Trophoblast cell (in vitro differentiated cells and primary cell): ENCODE measurements at regions not wholly inside any gene's neighbourhood (a gene's known extent, or its start where the extent isn't known, plus 50 kb on each side); places are given as distances from the start of the nearest gene placed in this dataset.

Experiments
- DNase-seq, 2 donors: peaks; one replicate each; pipeline ENCODE4 v3.0.0-alpha.2; 2016
- H2AFZ ChIP-seq: 2 replicates; pipeline ENCODE4 v1.6.1; 2013; ENCODE audit warnings: low read length, moderate library complexity, mild to moderate bottlenecking; ENCODE audit not compliant: insufficient read depth, poor library complexity
- H2AK5ac ChIP-seq: 2 replicates; pipeline ENCODE4 v1.6.1; 2013; ENCODE audit warnings: mild to moderate bottlenecking, low read length
- H2BK120ac ChIP-seq: 2 replicates; pipeline ENCODE4 v1.6.1; 2013; ENCODE audit warnings: low read length, mild to moderate bottlenecking, moderate library complexity; ENCODE audit not compliant: insufficient read depth, poor library complexity
- H2BK12ac ChIP-seq: 2 replicates; pipeline ENCODE4 v1.6.1; 2013; ENCODE audit warnings: mild to moderate bottlenecking, low read length, moderate library complexity
- H2BK5ac ChIP-seq: 2 replicates; pipeline ENCODE4 v1.6.1; 2013; ENCODE audit warnings: low read length, low read depth, moderate library complexity, mild to moderate bottlenecking; ENCODE audit not compliant: poor library complexity
- H3K14ac ChIP-seq: 2 replicates; pipeline ENCODE4 v1.6.1; 2013; ENCODE audit warnings: mild to moderate bottlenecking, low read length
- H3K18ac ChIP-seq: 2 replicates; pipeline ENCODE4 v1.6.1; 2013; ENCODE audit warnings: mild to moderate bottlenecking, low read length
- H3K23ac ChIP-seq: 2 replicates; pipeline ENCODE4 v1.6.1; 2013; ENCODE audit warnings: low read length
- H3K27ac ChIP-seq: 2 replicates; pipeline ENCODE4 v1.5.1; 2013; ENCODE audit warnings: low read depth, mild to moderate bottlenecking, inconsistent platforms, low read length, moderate library complexity
- H3K27me3 ChIP-seq: 2 replicates; pipeline ENCODE4 v1.6.1; 2013; ENCODE audit warnings: inconsistent platforms, mild to moderate bottlenecking, low read length, moderate library complexity; ENCODE audit not compliant: insufficient read depth
- H3K36me3 ChIP-seq, 2 experiments: 1 replicate in 1 of 2; 2 replicates in 1 of 2; pipeline ENCODE4 v1.6.1; 2013; ENCODE audit warnings: low read length in 2 of 2, mild to moderate bottlenecking in 2 of 2, moderate library complexity in 1 of 2; ENCODE audit not compliant: insufficient read depth in 2 of 2, control insufficient read depth in 1 of 2
- H3K4ac ChIP-seq: 2 replicates; pipeline ENCODE4 v1.6.1; 2013; ENCODE audit warnings: low read depth, mild to moderate bottlenecking, low read length, moderate library complexity
- H3K4me1 ChIP-seq, 2 experiments: 1 replicate in 1 of 2; 2 replicates in 1 of 2; pipeline ENCODE4 v1.6.1; 2013; ENCODE audit warnings: low read length in 2 of 2, mild to moderate bottlenecking in 2 of 2, moderate library complexity in 1 of 2; ENCODE audit not compliant: insufficient read depth in 2 of 2, control insufficient read depth in 1 of 2
- H3K4me2 ChIP-seq: 2 replicates; pipeline ENCODE4 v1.6.1; 2013; ENCODE audit warnings: inconsistent platforms, mild to moderate bottlenecking, low read length, moderate library complexity
- H3K4me3 ChIP-seq: 2 replicates; pipeline ENCODE4 v1.5.1; 2013; ENCODE audit warnings: mild to moderate bottlenecking, low read depth, low read length, inconsistent platforms
- H3K79me1 ChIP-seq: one replicate; pipeline ENCODE4 v1.6.1; 2013; ENCODE audit warnings: low read length
- H3K79me2 ChIP-seq: 2 replicates; pipeline ENCODE4 v1.6.1; 2013; ENCODE audit warnings: low read length, mild to moderate bottlenecking; ENCODE audit not compliant: control insufficient read depth, insufficient read depth, poor library complexity
- H3K9ac ChIP-seq: 2 replicates; pipeline ENCODE4 v1.6.1; 2013; ENCODE audit warnings: mild to moderate bottlenecking, low read length
- H3K9me3 ChIP-seq: 2 replicates; pipeline ENCODE4 v1.6.1; 2013; ENCODE audit warnings: low read depth, mild to moderate bottlenecking, control low read depth, inconsistent platforms, low read length; ENCODE audit not compliant: insufficient read depth
- H4K12ac ChIP-seq: 2 replicates; pipeline ENCODE4 v1.6.1; 2013; ENCODE audit warnings: low read depth, mild to moderate bottlenecking, low read length, moderate library complexity
- H4K8ac ChIP-seq: 2 replicates; pipeline ENCODE4 v1.6.1; 2013; ENCODE audit warnings: low read depth, mild to moderate bottlenecking, low read length, moderate library complexity
- H4K91ac ChIP-seq: one replicate; pipeline ENCODE4 v1.6.1; 2013; ENCODE audit warnings: low read depth, mild to moderate bottlenecking, low read length, moderate library complexity
- WGBS: extraction: QIAGEN DNeasy Blood & Tissue Kit; methylation state at CpG from one replicate; pipeline ENCODE4 v1.1.7; 2013; ENCODE audit warnings: missing lambda C conversion rate; ENCODE audit not compliant: insufficient read length, insufficient coverage; ENCODE audit errors: extremely low coverage; 5-methylcytosine and 5-hydroxymethylcytosine counted together

- Histone ChIP-seq H3K79me2 (no peaks in the 10 kb centered on the region), H2AFZ (no peak overlapping the region), H2AK5ac (no peak overlapping the region), H2BK120ac (no peak overlapping the region), H3K27me3 (no peaks in the 10 kb centered on the region), H3K79me1 (no peaks in the 10 kb centered on the region), H3K4me2 (no peak overlapping the region), H3K23ac (no peak overlapping the region), H3K14ac (no peak overlapping the region), H3K27ac (no peak overlapping the region), H3K4me3 (no peak overlapping the region), H4K12ac (no peak overlapping the region), H4K91ac (no peak overlapping the region), H3K9me3 (no peaks in the 10 kb centered on the region), H3K4ac (no peak overlapping the region), H3K4me1 (no peaks in the 10 kb centered on the region), H3K18ac (no peak overlapping the region), H4K8ac (no peak overlapping the region), H3K36me3 (no peaks in the 10 kb centered on the region), H2BK5ac (no peak overlapping the region), H3K9ac (no peak overlapping the region), H2BK12ac (no peak overlapping the region)
- no peak for DNase-seq
- WGBS, result no CpG with 5 or more reads among the region's 3 CpGs
These were observed 79.8 kb upstream of the NEBL start for GRCh38 chr10:20976891-20977290.

- no peak overlapping the region for H3K9ac ChIP-seq
- no peaks in the 10 kb centered on the region for H3K27me3 ChIP-seq
- H2AFZ ChIP-seq, result no peak overlapping the region
- no peak for DNase-seq
- H4K12ac ChIP-seq, result no peak overlapping the region
- H4K91ac ChIP-seq, result no peak overlapping the region
- H3K4ac ChIP-seq, result no peak overlapping the region
- no peak overlapping the region for H3K4me2 ChIP-seq
- H3K23ac ChIP-seq, result no peak overlapping the region
- no peak overlapping the region for H2BK120ac ChIP-seq
- no peak overlapping the region for H3K4me3 ChIP-seq
- no peak overlapping the region for H2BK12ac ChIP-seq
- no peaks in the 10 kb centered on the region for H3K4me1 ChIP-seq
- H3K9me3 ChIP-seq, result no peaks in the 10 kb centered on the region
- no peak overlapping the region for H2AK5ac ChIP-seq
- H3K14ac ChIP-seq, result no peak overlapping the region
- no peaks in the 10 kb centered on the region for H3K79me2 ChIP-seq
- no peak overlapping the region for H3K27ac ChIP-seq
- no peaks in the 10 kb centered on the region for H3K36me3 ChIP-seq
- H3K18ac ChIP-seq, result no peak overlapping the region
- no peak overlapping the region for H2BK5ac ChIP-seq
- no peaks in the 10 kb centered on the region for H3K79me1 ChIP-seq
- WGBS, result no CpG with 5 or more reads among the region's 3 CpGs
- H4K8ac ChIP-seq, result no peak overlapping the region
These were observed 79.3 kb upstream of the NEBL start for GRCh38 chr10:20976390-20976789.

- no peak overlapping the region for H4K8ac ChIP-seq
These were observed 78.1 kb upstream of the NEBL start for GRCh38 chr10:20975236-20975635.

GRCh38 chr10:20972925-20973324 lies 75.8 kb upstream of the NEBL start:
- Histone ChIP-seq H2AFZ (no peak overlapping the region), H2BK12ac (no peak overlapping the region), H3K9me3 (no peaks in the 10 kb centered on the region), H3K14ac (no peak overlapping the region), H3K4me3 (no peak overlapping the region), H3K79me1 (no peaks in the 10 kb centered on the region), H3K23ac (no peak overlapping the region), H2BK5ac (no peak overlapping the region), H2AK5ac (no peak overlapping the region), H3K4me1 (no peaks in the 10 kb centered on the region), H4K91ac (no peak overlapping the region), H3K9ac (no peak overlapping the region), H3K36me3 (no peaks in the 10 kb centered on the region), H3K4ac (no peak overlapping the region), H2BK120ac (no peak overlapping the region), H4K12ac (no peak overlapping the region), H3K27ac (no peak overlapping the region), H3K79me2 (no peaks in the 10 kb centered on the region), H3K4me2 (no peak overlapping the region), H3K27me3 (no peaks in the 10 kb centered on the region), H3K18ac (no peak overlapping the region), H4K8ac (no peak overlapping the region)
- WGBS, result no CpG with 5 or more reads among the region's 2 CpGs
- no peak for DNase-seq

More at GRCh38 chr10:20975236-20975635, 78.1 kb upstream of the NEBL start:
- H2BK120ac ChIP-seq, result no peak overlapping the region
- no peak overlapping the region for H2BK5ac ChIP-seq
- no peaks in the 10 kb centered on the region for H3K27me3 ChIP-seq
- no peak overlapping the region for H3K4me3 ChIP-seq
- H3K79me1 ChIP-seq, result no peaks in the 10 kb centered on the region
- no peak overlapping the region for H2AK5ac ChIP-seq
- H3K18ac ChIP-seq, result no peak overlapping the region
- no peaks in the 10 kb centered on the region for H3K9me3 ChIP-seq
- H2AFZ ChIP-seq, result no peak overlapping the region
- no peak overlapping the region for H2BK12ac ChIP-seq
- DNase-seq, result no peak
- H3K23ac ChIP-seq, result no peak overlapping the region
- H3K36me3 ChIP-seq, result no peaks in the 10 kb centered on the region
- no CpG with 5 or more reads among the region's 4 CpGs for WGBS
- no peak overlapping the region for H3K14ac ChIP-seq
- no peaks in the 10 kb centered on the region for H3K4me1 ChIP-seq
- H3K4me2 ChIP-seq, result no peak overlapping the region
- no peak overlapping the region for H3K9ac ChIP-seq
- no peak overlapping the region for H4K91ac ChIP-seq
- H3K79me2 ChIP-seq, result no peaks in the 10 kb centered on the region
- H3K4ac ChIP-seq, result no peak overlapping the region
- no peak overlapping the region for H3K27ac ChIP-seq
- no peak overlapping the region for H4K12ac ChIP-seq
